HG03135 (cell line): ENCODE measurements at regions not wholly inside any gene's neighbourhood (a gene's known extent, or its start where the extent isn't known, plus 50 kb on each side); places are given as distances from the start of the nearest gene placed in this dataset.

Experiments
- ATAC-seq: cut with Tn5 transposase; IDR thresholded peaks from one replicate; pipeline ENCODE4 v1.9.1; 2021; ENCODE audit warnings: mild to moderate bottlenecking, moderate library complexity; ENCODE audit not compliant: unreplicated experiment

- no peak for ATAC-seq
These were observed 525.1 kb downstream of the LMO7 start for GRCh38 chr13:76160961-76161925.

GRCh38 chr13:76160506-76160905, 524.4 kb downstream of the LMO7 start:
- ATAC-seq: no peak

GRCh38 chr13:76157926-76158325, 521.8 kb downstream of the LMO7 start:
- no peak for ATAC-seq

GRCh38 chr13:76153239-76153638, 517.1 kb downstream of the LMO7 start:
- no peak for ATAC-seq

GRCh38 chr13:76148926-76149325, 512.8 kb downstream of the LMO7 start:
- no peak for ATAC-seq

GRCh38 chr13:76148374-76148773, 512.2 kb downstream of the LMO7 start:
- no peak for ATAC-seq

GRCh38 chr13:76132532-76132931, 496.4 kb downstream of the LMO7 start:
- no peak for ATAC-seq

- no peak for ATAC-seq
These were observed 495.4 kb downstream of the LMO7 start for GRCh38 chr13:76131551-76131950.

- no peak for ATAC-seq
These were observed 493.3 kb downstream of the LMO7 start for GRCh38 chr13:76129305-76130000.

GRCh38 chr13:76127922-76128321, 491.8 kb downstream of the LMO7 start:
- ATAC-seq: no peak

GRCh38 chr13:76123548-76123947, 487.4 kb downstream of the LMO7 start:
- no peak for ATAC-seq

GRCh38 chr13:76116751-76117360, 480.7 kb downstream of the LMO7 start:
- ATAC-seq: no peak

GRCh38 chr13:76106763-76107162, 470.6 kb downstream of the LMO7 start:
- ATAC-seq: no peak

- no peak for ATAC-seq
These were observed 458.5 kb downstream of the LMO7 start for GRCh38 chr13:76094645-76095044.

GRCh38 chr13:76091076-76091475, 454.9 kb downstream of the LMO7 start:
- ATAC-seq: no peak

GRCh38 chr13:76086729-76087128, 450.6 kb downstream of the LMO7 start:
- no peak for ATAC-seq

- no peak for ATAC-seq
These were observed 431.7 kb downstream of the LMO7 start for GRCh38 chr13:76067850-76068249.

GRCh38 chr13:76053181-76053580, 417.1 kb downstream of the LMO7 start:
- no peak for ATAC-seq

- ATAC-seq: no peak
These were observed 413.2 kb downstream of the LMO7 start for GRCh38 chr13:76049376-76049746.

GRCh38 chr13:76048675-76049375, 412.7 kb downstream of the LMO7 start:
- no peak for ATAC-seq

GRCh38 chr13:76048131-76048530, 412.0 kb downstream of the LMO7 start:
- ATAC-seq: no peak
